IMR-90 (cell line): ENCODE measurements at regions not wholly inside any gene's neighbourhood (a gene's known extent, or its start where the extent isn't known, plus 50 kb on each side); places are given as distances from the start of the nearest gene placed in this dataset.

Source experiments
- ATAC-seq: fragments of 200-7000 bp; cut with Tn5 transposase; 2 replicates; pipeline ENCODE4 v1.9.1; 2020; ENCODE audit warnings: low read depth, mild to moderate bottlenecking, moderate library complexity
- BruUV-seq: library from RNA; stranded (reverse); fragments of 400-500 nt; replicated peaks from 2 replicates; lab custom pipeline; 2021; lab: Mats Ljungman, UMichigan
- CTCF ChIA-PET: fragments of 300-600 bp; formaldehyde crosslinking; extraction: SDS; loops from one replicate; lab custom pipeline; 2021; ENCODE audit warnings: antibody characterized with exemption; lab: Yijun Ruan, JAX
- POLR2A ChIA-PET: fragments of 300-600 bp; sonication (Branson Sonifier 250); formaldehyde crosslinking; loops from one replicate; lab custom pipeline; 2022; ENCODE audit warnings: antibody characterized with exemption; ENCODE audit not compliant: unreplicated experiment; lab: Charles Lee
- DNase-seq: peaks from one replicate; pipeline ENCODE4 v3.0.0; 2013
- H2AFZ ChIP-seq: replicated peaks from 2 replicates; pipeline ENCODE3; 2013; ENCODE audit warnings: low read length, mild to moderate bottlenecking; ENCODE audit not compliant: poor library complexity
- H2AK5ac ChIP-seq: 2 replicates; pipeline ENCODE4 v1.6.1; 2013; ENCODE audit warnings: low read depth, low read length, inconsistent platforms
- H2AK9ac ChIP-seq: replicated peaks from 2 replicates; pipeline ENCODE3; 2013; ENCODE audit warnings: mild to moderate bottlenecking, low read depth, low read length, moderate library complexity; ENCODE audit not compliant: poor library complexity
- H2BK120ac ChIP-seq: 2 replicates; pipeline ENCODE4 v1.6.1; 2013; ENCODE audit warnings: low read depth, low read length, inconsistent platforms
- H2BK15ac ChIP-seq: 3 replicates; pipeline ENCODE4 v1.6.1; 2013; ENCODE audit warnings: low read depth, low read length, inconsistent platforms
- H2BK20ac ChIP-seq: 2 replicates; pipeline ENCODE4 v1.6.1; 2013; ENCODE audit warnings: low read depth, mild to moderate bottlenecking, inconsistent platforms, low read length, moderate library complexity
- H2BK5ac ChIP-seq: 2 replicates; pipeline ENCODE4 v1.6.1; 2013; ENCODE audit warnings: mild to moderate bottlenecking, low read depth, low read length, inconsistent platforms; ENCODE audit not compliant: poor library complexity, severe bottlenecking
- H3K14ac ChIP-seq: replicated peaks from 2 replicates; pipeline ENCODE4 v1.6.1; 2013; ENCODE audit warnings: low read depth, low read length, inconsistent platforms
- H3K18ac ChIP-seq: 2 replicates; pipeline ENCODE4 v1.6.1; 2013; ENCODE audit warnings: low read depth, low read length, control low read depth
- H3K23ac ChIP-seq: 2 replicates; pipeline ENCODE4 v1.6.1; 2013; ENCODE audit warnings: low read depth, low read length, inconsistent platforms
- H3K27ac ChIP-seq: 2 replicates; pipeline ENCODE4 v1.5.1; 2013; ENCODE audit warnings: mild to moderate bottlenecking, control low read depth, low read length; ENCODE audit not compliant: insufficient read depth
- H3K27me3 ChIP-seq: 2 replicates; pipeline ENCODE4 v1.6.1; 2013; ENCODE audit warnings: low read length; ENCODE audit not compliant: control insufficient read depth, insufficient read depth
- H3K36me3 ChIP-seq: 2 replicates; pipeline ENCODE4 v1.6.1; 2013; ENCODE audit warnings: low read length, mixed read lengths; ENCODE audit not compliant: control insufficient read depth, insufficient read depth
- H3K4ac ChIP-seq: 2 replicates; pipeline ENCODE4 v1.6.1; 2013; ENCODE audit warnings: low read depth, low read length, inconsistent platforms
- H3K4me1 ChIP-seq: 2 replicates; pipeline ENCODE4 v1.6.1; 2013; ENCODE audit warnings: low read length, mixed read lengths; ENCODE audit not compliant: control insufficient read depth, insufficient read depth
- H3K4me2 ChIP-seq: 2 replicates; pipeline ENCODE4 v1.6.1; 2013; ENCODE audit warnings: low read depth, mild to moderate bottlenecking, control low read depth, low read length, moderate library complexity
- H3K4me3 ChIP-seq: 2 replicates; pipeline ENCODE4 v1.5.1; 2013; ENCODE audit warnings: low read depth, mild to moderate bottlenecking, control low read depth, low read length, moderate library complexity; ENCODE audit not compliant: insufficient read depth
- H3K56ac ChIP-seq: 2 replicates; pipeline ENCODE4 v1.6.1; 2013; ENCODE audit warnings: low read length, inconsistent platforms; ENCODE audit not compliant: insufficient read depth; ENCODE audit errors: extremely low read depth
- H3K79me1 ChIP-seq, 2 experiments: 2 replicates each; pipeline ENCODE4 v1.6.1; 2013; ENCODE audit warnings: low read length in 2 of 2, inconsistent platforms in 1 of 2, low read depth in 1 of 2
- H3K9ac ChIP-seq: 2 replicates; pipeline ENCODE4 v1.6.1; 2013; ENCODE audit warnings: low read depth, low read length, control low read depth
- H3K9me1 ChIP-seq: 2 replicates; pipeline ENCODE4 v1.6.1; 2013; ENCODE audit warnings: low read length, inconsistent platforms; ENCODE audit not compliant: insufficient read depth
- H3K9me3 ChIP-seq: 2 replicates; pipeline ENCODE4 v1.6.1; 2013; ENCODE audit warnings: low read length; ENCODE audit not compliant: control insufficient read depth, insufficient read depth
- H4K20me1 ChIP-seq: 2 replicates; pipeline ENCODE4 v1.6.1; 2013; ENCODE audit warnings: low read length, inconsistent platforms; ENCODE audit not compliant: insufficient read depth
- H4K5ac ChIP-seq: 2 replicates; pipeline ENCODE4 v1.6.1; 2013; ENCODE audit warnings: mild to moderate bottlenecking, low read depth, low read length, control low read depth
- H4K8ac ChIP-seq, 2 experiments: 2 replicates each; pipeline ENCODE4 v1.6.1; 2013; ENCODE audit warnings: low read depth in 2 of 2, low read length in 2 of 2, control low read depth in 1 of 2, inconsistent platforms in 1 of 2
- H4K91ac ChIP-seq: 2 replicates; pipeline ENCODE4 v1.6.1; 2013; ENCODE audit warnings: low read depth, low read length, inconsistent platforms; ENCODE audit not compliant: insufficient read depth
- BHLHE40 ChIP-seq: fragments of 150-350 bp; IDR thresholded peaks from 2 replicates; pipeline ENCODE4 v1.6.1; 2016; ENCODE audit warnings: mild to moderate bottlenecking, low read depth, low read length
- CHD1 ChIP-seq: IDR thresholded peaks from 2 replicates; pipeline ENCODE4 v1.6.1; 2012; ENCODE audit warnings: low read depth, low read length, improper control_type of control experiment
- MAZ ChIP-seq: IDR thresholded peaks from 2 replicates; pipeline ENCODE4 v1.6.1; 2012; ENCODE audit warnings: low read depth, mild to moderate bottlenecking, low read length, improper control_type of control experiment, moderate library complexity, borderline replicate concordance
- MXI1 ChIP-seq: IDR thresholded peaks from 2 replicates; pipeline ENCODE4 v1.6.1; 2012; ENCODE audit warnings: low read depth, mild to moderate bottlenecking, low read length, moderate library complexity, borderline replicate concordance
- NFE2L2 ChIP-seq: fragments of 150-350 bp; IDR thresholded peaks from 2 replicates; pipeline ENCODE4 v1.6.1; 2016; ENCODE audit warnings: low read depth, mild to moderate bottlenecking, low read length
- RFX5 ChIP-seq: IDR thresholded peaks from 2 replicates; pipeline ENCODE4 v1.8.0; 2012; ENCODE audit warnings: low read depth, mild to moderate bottlenecking, low read length, moderate library complexity
- WGBS, 2 experiments: methylation state at CpG; one replicate each; pipeline versions ENCODE4 v1.1.5 to v1.1.7; 2013; ENCODE audit warnings: missing lambda C conversion rate in 2 of 2; ENCODE audit not compliant: insufficient read length in 1 of 2; ENCODE audit errors: extremely low coverage in 2 of 2; 5-methylcytosine and 5-hydroxymethylcytosine counted together
- dilution Hi-C: fragments of 300-500 bp; cut with HindIII; formaldehyde crosslinking; loops from one replicate; pipeline ENCODE4 v1.14.3; 2018; ENCODE audit warnings: low sequenced_read_pairs; ENCODE audit not compliant: unreplicated experiment
- in situ Hi-C: fragments of 300-500 bp; cut with MboI; formaldehyde crosslinking; loops from 3 replicates; pipeline ENCODE4 v1.14.3; 2019; ENCODE audit warnings: low sequenced_read_pairs, inconsistent platforms, mixed read lengths
- intact Hi-C: fragments of 100-400 bp; cut with micrococcal nuclease; formaldehyde crosslinking; loops from 2 replicates; pipeline ENCODE4 v1.10.0; 2022
- TF ChIP-seq, protein P1 (sequence below): fragments of 150-350 bp; IDR thresholded peaks from 2 replicates; pipeline ENCODE4 v1.6.1; 2016; ENCODE audit warnings: low read depth, mild to moderate bottlenecking, low read length, moderate library complexity, borderline replicate concordance

DNA sequence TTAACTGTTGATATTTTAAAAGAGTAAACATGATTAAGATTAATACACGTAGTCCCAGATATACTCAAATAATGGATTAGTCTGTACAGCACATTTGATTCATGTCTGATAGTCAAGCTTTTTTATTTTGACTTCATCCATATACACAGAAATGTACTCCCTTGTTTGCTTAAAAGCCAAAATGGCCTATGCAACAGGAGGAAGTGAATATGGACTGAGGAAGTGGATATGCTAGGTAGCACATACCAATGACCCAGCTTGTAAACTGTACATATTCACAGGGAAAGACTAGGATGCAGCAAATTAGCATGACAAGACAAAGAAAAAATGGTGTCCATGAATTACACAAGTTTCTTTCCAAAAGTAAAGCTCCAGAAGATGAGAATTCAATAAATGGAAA is 109.7 kb downstream of the CAAP1 start:
- H3K23ac ChIP-seq: no peak overlapping the region
- no CpG with 5 or more reads among the region's 1 CpG for WGBS, 2 experiments
- no peak overlapping the region for H2AFZ ChIP-seq
- no peaks in the 10 kb centered on the region for H3K9me3 ChIP-seq
- no peaks in the 10 kb centered on the region for H3K4me1 ChIP-seq
- ATAC-seq (no peak), DNase-seq (no peak)
- H3K27me3 ChIP-seq: no peaks in the 10 kb centered on the region
- in situ Hi-C loops: no loop called here
- CTCF ChIA-PET: interaction anchor here (0.6 kb wide), 1 partner anchor 1111 kb away, joined by 3 read pairs; no protein-coding TSS in a partner anchor
- BruUV-seq: no TSS peak
- no peak overlapping the region for H2AK5ac ChIP-seq
- H3K14ac ChIP-seq: no peak overlapping the region
- no peak overlapping the region for H4K5ac ChIP-seq
- no peak overlapping the region for H3K9ac ChIP-seq
- H3K27ac ChIP-seq: no peak overlapping the region
- no peaks in the 10 kb centered on the region for H3K9me1 ChIP-seq
- H3K4me3 ChIP-seq: no peak overlapping the region
- no peak overlapping the region for H3K18ac ChIP-seq
- H3K4ac ChIP-seq: no peak overlapping the region
- H2AK9ac ChIP-seq: no peak overlapping the region
- no peaks in the 10 kb centered on the region for H3K79me1 ChIP-seq
- no peaks in the 10 kb centered on the region for H4K20me1 ChIP-seq
- H3K4me2 ChIP-seq: no peak overlapping the region
- no peak overlapping the region for H2BK20ac ChIP-seq
- H4K91ac ChIP-seq: no peak overlapping the region
- TF ChIP-seq CHD1 (no peak), MAZ (no peak), MXI1 (no peak), BHLHE40 (no peak), NFE2L2 (no peak), RFX5 (no peak)
- TF ChIP-seq, protein P1, sequence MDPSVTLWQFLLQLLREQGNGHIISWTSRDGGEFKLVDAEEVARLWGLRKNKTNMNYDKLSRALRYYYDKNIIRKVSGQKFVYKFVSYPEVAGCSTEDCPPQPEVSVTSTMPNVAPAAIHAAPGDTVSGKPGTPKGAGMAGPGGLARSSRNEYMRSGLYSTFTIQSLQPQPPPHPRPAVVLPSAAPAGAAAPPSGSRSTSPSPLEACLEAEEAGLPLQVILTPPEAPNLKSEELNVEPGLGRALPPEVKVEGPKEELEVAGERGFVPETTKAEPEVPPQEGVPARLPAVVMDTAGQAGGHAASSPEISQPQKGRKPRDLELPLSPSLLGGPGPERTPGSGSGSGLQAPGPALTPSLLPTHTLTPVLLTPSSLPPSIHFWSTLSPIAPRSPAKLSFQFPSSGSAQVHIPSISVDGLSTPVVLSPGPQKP: no peak
- dilution Hi-C loops: no loop called here
- POLR2A ChIA-PET: no interaction called here
- H3K56ac ChIP-seq: no peak overlapping the region
- intact Hi-C loops: no loop called here
- no peak overlapping the region for H4K8ac ChIP-seq
- H2BK120ac ChIP-seq: no peak overlapping the region
- H2BK15ac ChIP-seq: no peak overlapping the region
- H2BK5ac ChIP-seq: no peak overlapping the region
- no peaks in the 10 kb centered on the region for H3K36me3 ChIP-seq
